ENCODE measurements at regions not wholly inside any gene's neighbourhood (a gene's known extent, or its start where the extent isn't known, plus 50 kb on each side); places are given as distances from the start of the nearest gene placed in this dataset.

- H3F3A ChIP-seq (ENCODE audit: control insufficient read depth, insufficient read depth): no peaks in the 10 kb centered on the region
- H3K27ac ChIP-seq (ENCODE audit: low read depth, low read length): no peak overlapping the region
- no peak overlapping the region for H3K4me3 ChIP-seq (ENCODE audit: low read length)
- no peaks in the 10 kb centered on the region for H3K9me3 ChIP-seq (ENCODE audit: control insufficient read depth, insufficient read depth, low read length)
- TF ChIP-seq EZH2phosphoT487 (IDR thresholded peaks at IDR 0.05; ENCODE audit: borderline replicate concordance, low read length) (no peak), CTCF (IDR thresholded peaks at IDR 0.05; ENCODE audit: low read depth, low read length, poor library complexity, severe bottlenecking) (no peak)
- H3K27me3 ChIP-seq (ENCODE audit: control insufficient read depth, low read length): no peaks in the 10 kb centered on the region
- no peaks in the 10 kb centered on the region for H4K20me1 ChIP-seq (ENCODE audit: control insufficient read depth, insufficient read depth, low read depth, low read length)
- no peaks in the 10 kb centered on the region for H3K4me1 ChIP-seq (ENCODE audit: control insufficient read depth, low read length)
- H3K4me2 ChIP-seq (ENCODE audit: low read length): no peak overlapping the region
- no peaks in the 10 kb centered on the region for H3K36me3 ChIP-seq (ENCODE audit: control insufficient read depth, low read length)
- H3K79me2 ChIP-seq (ENCODE audit: control insufficient read depth, low read length): no peaks in the 10 kb centered on the region
- H3K9me2 ChIP-seq (replicated peaks; ENCODE audit: control insufficient read depth, low read length): no peaks in the 10 kb centered on the region
These were observed 1475.5 kb downstream of the PCDH18 start for GRCh38 chr4:136056748-136057147.

- Histone ChIP-seq H3F3A (ENCODE audit: control insufficient read depth, insufficient read depth) (no peaks in the 10 kb centered on the region), H3K27me3 (ENCODE audit: control insufficient read depth, low read length) (no peaks in the 10 kb centered on the region), H3K9me3 (ENCODE audit: control insufficient read depth, insufficient read depth, low read length) (no peaks in the 10 kb centered on the region), H3K4me1 (ENCODE audit: control insufficient read depth, low read length) (no peaks in the 10 kb centered on the region), H3K4me2 (ENCODE audit: low read length) (no peak overlapping the region), H4K20me1 (ENCODE audit: control insufficient read depth, insufficient read depth, low read depth, low read length) (no peaks in the 10 kb centered on the region), H3K4me3 (ENCODE audit: low read length) (no peak overlapping the region), H3K9me2 (replicated peaks; ENCODE audit: control insufficient read depth, low read length) (no peaks in the 10 kb centered on the region), H3K27ac (ENCODE audit: low read depth, low read length) (no peak overlapping the region), H3K79me2 (ENCODE audit: control insufficient read depth, low read length) (no peaks in the 10 kb centered on the region), H3K36me3 (ENCODE audit: control insufficient read depth, low read length) (no peaks in the 10 kb centered on the region)
- TF ChIP-seq CTCF (IDR thresholded peaks at IDR 0.05; ENCODE audit: low read depth, low read length, poor library complexity, severe bottlenecking): no peak
- no peak for TF ChIP-seq EZH2phosphoT487 (IDR thresholded peaks at IDR 0.05; ENCODE audit: borderline replicate concordance, low read length)
These were observed 1476.9 kb downstream of the PCDH18 start for GRCh38 chr4:136055360-136055759.

- Histone ChIP-seq H3K4me3 (ENCODE audit: low read length) (no peak overlapping the region), H3K27ac (ENCODE audit: low read depth, low read length) (no peak overlapping the region), H3K79me2 (ENCODE audit: control insufficient read depth, low read length) (no peaks in the 10 kb centered on the region), H3K36me3 (ENCODE audit: control insufficient read depth, low read length) (no peaks in the 10 kb centered on the region), H4K20me1 (ENCODE audit: control insufficient read depth, insufficient read depth, low read depth, low read length) (no peaks in the 10 kb centered on the region), H3K4me2 (ENCODE audit: low read length) (no peak overlapping the region), H3F3A (ENCODE audit: control insufficient read depth, insufficient read depth) (no peaks in the 10 kb centered on the region), H3K4me1 (ENCODE audit: control insufficient read depth, low read length) (no peaks in the 10 kb centered on the region), H3K9me3 (ENCODE audit: control insufficient read depth, insufficient read depth, low read length) (no peaks in the 10 kb centered on the region), H3K27me3 (ENCODE audit: control insufficient read depth, low read length) (no peaks in the 10 kb centered on the region), H3K9me2 (replicated peaks; ENCODE audit: control insufficient read depth, low read length) (no peaks in the 10 kb centered on the region)
- TF ChIP-seq CTCF (IDR thresholded peaks at IDR 0.05; ENCODE audit: low read depth, low read length, poor library complexity, severe bottlenecking) (no peak), EZH2phosphoT487 (IDR thresholded peaks at IDR 0.05; ENCODE audit: borderline replicate concordance, low read length) (no peak)
These were observed 1495.5 kb downstream of the PCDH18 start for GRCh38 chr4:136036744-136037143.

- Histone ChIP-seq H3K9me3 (ENCODE audit: control insufficient read depth, insufficient read depth, low read length) (no peaks in the 10 kb centered on the region), H3K9me2 (replicated peaks; ENCODE audit: control insufficient read depth, low read length) (no peaks in the 10 kb centered on the region), H3K27me3 (ENCODE audit: control insufficient read depth, low read length) (no peaks in the 10 kb centered on the region), H4K20me1 (ENCODE audit: control insufficient read depth, insufficient read depth, low read depth, low read length) (no peaks in the 10 kb centered on the region), H3K79me2 (ENCODE audit: control insufficient read depth, low read length) (no peaks in the 10 kb centered on the region), H3K4me3 (ENCODE audit: low read length) (no peak overlapping the region), H3K36me3 (ENCODE audit: control insufficient read depth, low read length) (no peaks in the 10 kb centered on the region), H3K27ac (ENCODE audit: low read depth, low read length) (no peak overlapping the region), H3F3A (ENCODE audit: control insufficient read depth, insufficient read depth) (no peaks in the 10 kb centered on the region), H3K4me1 (ENCODE audit: control insufficient read depth, low read length) (no peaks in the 10 kb centered on the region), H3K4me2 (ENCODE audit: low read length) (no peak overlapping the region)
- TF ChIP-seq CTCF (IDR thresholded peaks at IDR 0.05; ENCODE audit: low read depth, low read length, poor library complexity, severe bottlenecking): no peak
- no peak for TF ChIP-seq EZH2phosphoT487 (IDR thresholded peaks at IDR 0.05; ENCODE audit: borderline replicate concordance, low read length)
These were observed 1499.9 kb downstream of the PCDH18 start for GRCh38 chr4:136032391-136032790.
